NCI-H2107 treated with DMSO at 0.1 percent for 48 hours (cell line): ENCODE measurements at regions not wholly inside any gene's neighbourhood (a gene's known extent, or its start where the extent isn't known, plus 50 kb on each side); places are given as distances from the start of the nearest gene placed in this dataset.

Source experiments
- DNase-seq: peaks from one replicate; lab custom pipeline; 2025; ENCODE audit not compliant: unreplicated experiment; lab: John Stamatoyannopoulos, UW

DNA sequence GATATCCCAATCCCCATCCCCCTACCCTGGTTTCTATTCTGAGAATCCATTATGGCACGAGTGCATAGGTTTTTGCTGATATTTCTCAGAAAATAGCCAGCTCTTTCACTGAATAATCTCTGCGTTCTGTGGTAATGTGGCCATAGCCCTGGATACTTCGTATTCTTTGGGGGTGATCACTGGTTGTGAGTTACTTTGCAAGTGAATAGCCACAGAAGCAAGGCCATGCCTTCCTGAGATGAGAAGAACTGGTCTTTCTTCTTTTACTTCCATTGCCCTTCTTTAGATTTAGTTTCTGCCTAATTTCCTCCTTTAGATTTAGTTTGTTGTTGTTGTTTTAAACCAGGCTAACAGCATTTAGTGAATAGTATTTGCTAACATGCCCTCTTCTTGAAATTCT, 323.4 kb downstream of the CDC14C start:
- no peak for DNase-seq

DNA sequence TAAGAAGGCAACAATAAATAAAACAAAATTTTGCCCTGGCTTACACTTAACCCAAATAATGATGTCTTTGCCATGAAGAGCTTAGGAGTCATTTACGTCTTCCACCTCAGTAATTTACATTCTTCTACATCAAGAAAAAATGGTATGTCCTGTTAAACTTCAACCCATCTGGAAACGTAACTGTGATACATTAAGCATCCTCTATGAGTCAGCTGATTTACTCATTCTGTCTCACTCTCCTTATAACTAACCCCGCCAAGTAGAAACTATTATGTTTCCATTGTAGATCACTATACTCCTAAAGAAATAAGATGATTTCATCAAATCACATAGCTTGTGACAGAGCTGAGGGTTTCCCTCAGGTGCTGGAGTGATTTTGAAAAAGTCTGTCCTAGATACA, 330.7 kb downstream of the CDC14C start:
- DNase-seq: no peak

DNA sequence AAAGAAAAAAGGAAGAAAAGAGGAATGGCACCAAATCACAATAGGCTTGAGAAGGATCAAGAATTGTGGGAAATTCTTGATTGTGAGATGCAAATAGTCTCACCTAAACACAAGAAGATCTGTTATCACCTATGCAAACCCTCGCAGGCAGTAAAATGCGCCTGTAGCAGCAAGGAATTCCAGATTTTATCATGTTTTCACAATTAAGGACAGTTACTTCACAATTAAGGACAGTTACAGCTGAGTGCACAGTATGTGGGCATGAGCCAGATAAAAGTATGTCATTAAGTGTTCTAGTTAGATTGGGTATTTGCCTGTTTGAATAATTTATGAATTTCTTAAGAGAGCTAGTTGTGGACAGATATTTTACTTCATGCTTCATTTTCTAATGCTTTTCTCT, 336.2 kb downstream of the CDC14C start:
- DNase-seq: no peak

DNA sequence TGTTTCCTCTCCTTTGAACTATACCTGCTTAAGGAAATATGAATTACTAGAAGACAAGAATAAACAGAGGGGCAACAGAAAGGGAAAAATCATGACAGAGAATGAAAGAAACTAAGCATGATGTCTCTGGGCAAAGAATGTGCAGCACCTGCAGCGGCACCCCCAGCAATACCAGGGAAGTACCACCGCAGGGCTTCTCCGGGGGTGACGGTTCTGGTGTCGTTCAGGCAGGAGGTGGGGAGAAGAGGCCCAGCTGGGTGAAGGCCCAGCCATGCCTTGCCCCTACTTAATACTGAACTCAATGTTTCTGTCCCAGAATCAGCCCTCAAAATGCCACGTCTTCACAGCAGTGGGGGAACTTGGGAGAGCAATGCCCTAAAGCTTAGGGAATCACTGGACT, 337.6 kb downstream of the CDC14C start:
- no peak for DNase-seq

DNA sequence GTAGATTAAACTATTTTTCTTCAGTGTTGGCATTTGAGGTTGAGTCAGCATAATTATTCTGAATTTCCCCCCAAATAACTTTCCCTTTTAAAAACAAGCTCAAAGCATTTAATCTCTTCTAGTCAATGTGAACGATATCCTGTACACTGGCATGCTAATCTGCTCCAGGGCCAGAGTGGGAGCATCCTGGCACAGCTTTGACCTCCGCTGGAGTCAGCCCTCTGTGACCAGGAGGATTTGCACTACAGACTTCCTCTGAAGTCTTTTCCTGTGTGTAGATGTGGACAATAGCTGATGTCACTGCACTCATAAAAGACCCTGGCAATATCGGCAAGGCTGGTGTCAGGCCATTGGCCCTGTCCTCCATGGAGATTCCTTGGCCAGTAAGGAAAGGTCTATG, 340.2 kb downstream of the CDC14C start:
- no peak for DNase-seq

DNA sequence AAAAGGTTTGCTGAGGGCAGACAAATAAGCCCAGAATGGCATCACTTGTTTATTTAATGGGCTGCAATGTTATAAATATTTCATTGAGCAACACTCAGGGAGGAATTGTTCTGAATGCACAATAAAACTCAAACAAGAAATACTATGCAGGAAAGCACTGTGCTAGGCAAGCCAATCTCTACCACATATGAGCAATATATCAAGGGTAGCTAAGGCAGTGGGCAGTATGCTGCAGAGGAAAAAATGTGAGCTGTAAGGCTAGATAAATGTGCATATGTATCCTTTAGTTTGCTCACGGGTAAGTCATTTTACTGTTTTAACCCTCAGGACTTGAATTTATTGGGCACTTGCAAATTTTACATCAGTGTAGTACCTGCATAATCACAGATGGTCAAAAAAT, 349.6 kb downstream of the CDC14C start:
- DNase-seq: no peak

DNA sequence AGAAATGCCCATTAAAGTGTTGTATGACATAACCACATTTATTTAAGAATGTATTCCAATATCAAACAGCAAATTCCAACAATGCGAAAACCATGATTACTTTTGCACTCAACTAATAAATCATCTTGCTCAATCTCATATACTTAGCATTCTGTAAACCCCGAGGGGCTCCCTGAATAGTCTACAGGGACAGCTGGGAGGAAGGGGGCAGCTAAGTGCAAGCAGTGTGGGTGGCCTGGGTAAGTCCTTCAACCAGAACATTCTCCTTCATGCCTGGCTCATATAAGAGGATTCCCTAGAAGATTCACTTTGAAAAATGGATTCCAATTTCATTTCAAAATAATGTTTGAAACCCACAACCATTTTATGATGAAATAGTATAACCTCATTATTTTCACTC, 355.5 kb downstream of the CDC14C start:
- no peak for DNase-seq

DNA sequence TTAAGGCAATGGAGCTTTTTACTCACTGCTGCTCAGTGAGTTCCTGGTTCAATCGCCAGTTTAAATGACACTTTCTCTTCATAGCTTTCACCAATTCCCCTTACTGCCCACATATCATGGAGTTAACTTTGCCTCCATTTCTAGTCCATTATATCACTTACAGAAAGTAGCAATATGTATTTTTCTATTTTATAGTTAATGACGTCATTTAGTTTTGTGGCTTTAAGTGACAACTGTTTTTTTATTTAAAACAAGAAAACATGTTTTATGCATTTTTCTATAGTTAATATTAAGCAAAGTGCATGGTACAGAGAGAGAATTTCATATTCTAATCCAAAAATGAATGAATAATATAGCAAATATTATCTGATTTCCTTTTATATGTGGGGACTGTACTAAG, 363.3 kb downstream of the CDC14C start:
- DNase-seq: no peak

DNA sequence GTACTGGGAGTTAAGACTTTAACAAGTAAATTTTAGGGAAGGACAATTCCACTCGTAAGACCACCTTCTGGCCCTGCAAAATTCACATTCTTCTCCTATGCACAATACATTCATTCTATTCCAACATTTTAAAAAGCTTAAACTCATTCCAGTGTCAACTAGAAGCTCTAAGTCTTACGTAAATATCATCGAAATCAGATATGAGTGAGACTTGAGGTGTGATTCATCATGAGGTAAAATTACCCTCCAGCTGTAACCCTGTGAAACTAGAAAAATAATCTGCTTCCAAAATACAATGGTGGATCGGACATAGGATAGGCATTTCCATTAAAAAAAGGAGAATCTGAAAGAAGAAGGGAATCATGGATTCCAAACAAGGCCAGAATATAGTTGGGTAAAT, 370.3 kb downstream of the CDC14C start:
- no peak for DNase-seq

DNA sequence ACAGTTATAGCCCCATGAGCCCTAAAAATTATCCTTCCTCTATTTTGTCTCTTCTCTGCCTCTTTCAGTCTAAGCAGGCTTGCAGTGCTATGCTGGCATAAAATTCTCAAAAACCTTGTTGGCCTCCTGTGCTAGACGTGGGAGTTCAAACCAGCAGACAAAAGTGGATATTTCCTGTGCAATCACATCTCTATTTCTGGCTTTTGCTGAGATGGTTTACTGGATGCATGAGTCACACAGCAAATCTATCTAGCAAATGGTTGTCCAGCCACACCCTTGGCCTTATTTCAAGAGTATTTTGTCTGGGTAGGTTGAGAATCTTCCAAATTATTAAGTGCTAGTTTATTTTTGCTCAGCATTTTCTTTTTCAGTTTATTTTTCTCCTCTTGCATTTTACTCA, 370.8 kb downstream of the CDC14C start:
- DNase-seq: no peak

DNA sequence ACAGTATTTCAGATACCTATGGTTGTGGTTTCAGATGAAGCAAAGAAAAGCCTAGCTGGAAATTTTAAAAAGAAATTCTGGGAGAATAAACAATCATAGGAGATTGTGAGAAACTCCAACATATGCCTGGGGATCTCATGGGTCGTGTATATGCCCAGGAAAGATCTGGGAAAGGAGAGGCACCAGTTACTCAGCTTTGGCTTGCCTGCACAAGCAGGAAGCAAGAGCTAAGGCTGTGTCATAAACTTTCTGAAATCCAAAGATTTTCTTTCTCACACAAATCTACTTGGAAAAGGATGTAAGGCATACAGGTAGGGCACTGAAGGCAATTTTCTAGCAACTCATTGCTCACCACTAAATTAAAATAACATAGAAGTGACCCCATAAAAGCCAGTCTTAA, 373.6 kb downstream of the CDC14C start:
- DNase-seq: no peak

DNA sequence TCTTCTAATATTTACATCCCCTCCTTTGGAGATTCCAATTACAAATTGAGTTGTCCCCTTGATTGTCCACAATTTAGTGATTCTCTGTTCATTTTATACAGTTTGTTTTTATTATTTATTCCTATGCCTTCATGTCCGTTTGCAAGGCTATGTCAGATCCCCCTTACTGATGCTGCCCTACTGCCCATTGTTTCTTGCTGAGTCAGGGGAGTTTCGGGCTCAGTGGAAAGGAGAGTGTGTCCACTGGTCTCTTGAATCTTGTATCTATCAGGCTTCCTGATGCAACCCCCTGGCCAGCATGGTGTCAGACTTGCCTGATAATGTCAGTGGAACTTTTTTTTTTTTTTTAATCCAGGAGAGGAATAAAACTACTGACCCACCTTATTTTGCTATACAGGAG, 384.4 kb downstream of the CDC14C start:
- no peak for DNase-seq

DNA sequence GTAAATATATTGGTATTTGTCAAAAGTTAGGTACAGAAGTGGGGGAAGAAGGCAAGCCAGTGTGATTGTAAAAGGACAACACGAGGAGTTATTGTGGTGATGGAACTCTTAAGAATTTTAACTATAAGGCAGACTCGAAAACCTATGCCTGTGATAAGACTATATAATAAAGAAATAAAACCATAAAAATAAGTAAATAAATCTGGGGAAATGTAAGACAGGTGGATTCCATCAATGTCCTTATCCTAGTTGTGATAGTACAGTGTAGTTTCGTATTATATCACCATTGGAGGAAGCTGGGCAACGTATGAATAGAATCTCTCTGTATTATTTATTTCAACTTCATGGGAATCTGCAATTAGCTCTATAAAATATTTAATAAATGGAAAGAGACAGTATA, 395.7 kb downstream of the CDC14C start:
- no peak for DNase-seq

DNA sequence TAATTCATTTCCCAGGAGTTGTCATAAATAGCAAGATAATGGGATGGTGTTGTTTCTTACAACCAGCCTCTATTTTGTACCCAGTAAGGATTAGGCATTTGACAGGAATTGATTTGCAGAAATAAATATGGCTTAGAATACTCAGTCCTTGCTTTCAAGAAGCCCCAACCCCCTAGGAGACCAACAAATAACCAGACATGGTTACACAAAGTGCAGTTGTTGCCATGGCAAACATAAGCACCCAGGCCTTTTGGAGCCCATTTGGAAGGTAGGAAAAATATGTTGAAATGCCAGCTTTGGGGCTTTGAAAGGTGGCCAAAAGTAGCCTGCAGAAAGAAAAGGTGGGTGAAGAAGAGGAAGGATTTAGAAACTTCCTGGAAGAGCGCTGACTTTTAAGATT, 397.5 kb downstream of the CDC14C start:
- no peak for DNase-seq

DNA sequence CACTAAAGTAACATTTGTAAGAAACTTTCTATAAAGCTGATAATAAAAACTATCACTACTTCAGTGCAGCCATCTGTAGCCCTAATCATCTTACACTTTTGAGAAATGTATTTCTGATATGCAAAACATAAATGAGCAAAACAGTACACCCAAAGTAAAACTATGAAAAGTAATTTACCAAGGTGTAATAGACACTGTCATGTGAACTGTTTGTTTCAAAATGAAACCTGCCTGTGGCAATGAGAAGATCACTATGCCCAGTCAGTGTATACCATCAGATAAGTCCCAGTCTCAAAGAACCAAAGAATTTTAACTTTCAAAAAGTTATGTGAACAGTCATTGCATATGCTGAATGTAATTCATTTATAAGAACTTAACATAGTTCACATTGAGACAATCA, 398.1 kb downstream of the CDC14C start:
- no peak for DNase-seq

DNA sequence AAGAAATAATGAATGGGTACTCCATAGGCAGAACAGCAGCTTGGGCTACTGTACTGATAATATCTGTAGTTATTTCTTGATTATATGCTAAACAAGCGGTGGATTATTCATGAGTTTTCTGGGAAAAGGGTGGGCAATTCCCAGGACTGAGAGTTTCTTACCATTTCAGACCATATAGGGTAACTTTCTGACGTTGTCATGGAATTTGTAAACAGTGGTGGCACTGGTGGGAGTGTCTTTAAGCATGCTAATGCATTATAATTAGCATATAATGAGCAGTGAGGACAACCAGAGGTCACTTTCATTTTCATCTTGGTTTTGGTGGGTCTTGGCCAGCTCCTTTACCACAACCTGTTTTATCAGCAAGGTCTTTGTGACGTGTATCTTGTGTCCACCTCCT, 399.7 kb downstream of the CDC14C start:
- DNase-seq: no peak

DNA sequence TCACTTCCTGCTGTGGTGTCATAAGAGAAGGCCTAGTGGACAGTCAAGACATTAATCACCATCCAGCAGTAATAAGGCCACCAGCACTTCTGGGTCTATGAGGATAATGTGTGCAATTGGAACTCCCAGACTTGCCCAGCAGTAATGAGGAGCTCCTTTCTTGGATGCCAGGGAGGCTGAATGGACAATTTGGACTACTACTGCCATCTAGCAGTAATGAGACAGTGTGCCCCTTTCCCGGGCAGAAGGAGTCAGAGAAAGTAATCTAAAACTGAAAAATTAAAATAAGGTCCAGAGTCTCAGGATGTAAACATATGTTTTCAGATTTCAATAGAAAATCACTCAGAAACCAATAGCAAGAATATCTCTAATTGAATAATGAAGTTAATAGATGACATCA, 400.4 kb downstream of the CDC14C start:
- DNase-seq: no peak

DNA sequence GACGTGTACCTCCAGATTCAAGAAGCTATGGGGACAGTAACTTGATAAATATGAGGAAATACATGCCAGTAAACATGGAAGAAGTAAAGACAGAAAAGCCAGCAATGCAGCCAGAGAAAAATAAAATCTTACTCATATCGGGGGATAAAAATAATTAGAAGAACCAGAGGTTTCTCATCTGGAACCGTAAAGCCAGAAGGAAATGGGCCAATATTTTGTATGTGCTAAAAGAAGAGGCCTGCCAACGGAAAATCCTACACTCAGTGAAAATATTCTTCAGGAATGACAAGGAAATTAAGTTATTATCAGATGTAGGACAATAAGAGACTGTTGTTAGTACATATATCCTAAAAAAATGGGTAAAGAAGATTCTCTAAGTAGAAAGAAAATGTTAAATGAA, 401.2 kb downstream of the CDC14C start:
- DNase-seq: no peak

DNA sequence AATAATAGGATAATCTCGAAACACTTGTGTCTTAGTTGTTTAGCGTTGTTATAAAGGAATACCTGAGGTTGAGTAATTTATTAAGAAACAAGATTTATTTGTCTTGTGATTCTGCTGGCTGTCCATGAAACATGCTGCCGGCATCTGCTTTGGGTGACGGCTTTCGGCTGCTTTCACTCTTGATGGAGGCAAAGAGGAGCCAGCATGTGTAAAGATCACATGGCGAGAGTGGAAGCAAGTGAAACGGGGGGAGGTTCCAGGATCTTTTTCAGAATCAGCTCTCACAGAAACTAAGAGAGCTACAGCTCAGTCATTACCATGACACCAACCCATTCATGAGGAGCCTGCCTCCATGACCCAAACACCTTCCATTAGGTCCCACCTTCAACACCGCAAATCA, 402.8 kb downstream of the CDC14C start:
- DNase-seq: no peak

DNA sequence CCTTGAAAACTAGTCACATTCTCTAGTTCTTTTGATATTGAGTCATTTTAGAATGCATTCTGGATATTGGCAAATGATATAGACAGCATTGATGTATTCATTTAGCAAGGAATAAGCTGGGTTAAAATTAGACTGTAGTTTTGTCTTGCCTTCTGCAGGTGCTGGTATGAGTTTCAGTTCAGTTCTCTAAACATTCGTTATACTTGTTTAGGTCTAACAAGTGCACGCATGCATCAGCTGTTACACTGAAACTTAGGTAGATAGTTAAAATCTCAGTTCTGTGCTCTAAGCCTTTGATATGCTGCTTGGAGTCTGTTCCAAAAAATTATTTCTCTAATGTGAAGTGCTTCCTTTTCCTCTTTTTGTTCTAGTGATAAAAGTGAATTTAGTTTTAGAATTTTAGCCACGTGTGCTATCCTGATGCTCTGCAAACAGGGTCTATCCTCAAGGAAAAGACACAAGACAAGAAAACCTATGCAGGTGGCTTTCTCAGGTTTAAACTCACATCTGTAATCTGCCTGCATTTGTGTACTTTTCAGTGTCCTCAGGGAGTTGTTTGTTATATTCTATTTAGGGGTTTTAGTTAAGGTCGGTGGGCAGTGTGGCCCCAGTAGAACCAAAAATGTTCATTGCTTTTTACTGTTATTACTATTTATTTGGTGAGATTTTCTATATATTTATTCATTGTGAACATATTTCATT, 409.0 kb downstream of the CDC14C start:
- DNase-seq: no peak

DNA sequence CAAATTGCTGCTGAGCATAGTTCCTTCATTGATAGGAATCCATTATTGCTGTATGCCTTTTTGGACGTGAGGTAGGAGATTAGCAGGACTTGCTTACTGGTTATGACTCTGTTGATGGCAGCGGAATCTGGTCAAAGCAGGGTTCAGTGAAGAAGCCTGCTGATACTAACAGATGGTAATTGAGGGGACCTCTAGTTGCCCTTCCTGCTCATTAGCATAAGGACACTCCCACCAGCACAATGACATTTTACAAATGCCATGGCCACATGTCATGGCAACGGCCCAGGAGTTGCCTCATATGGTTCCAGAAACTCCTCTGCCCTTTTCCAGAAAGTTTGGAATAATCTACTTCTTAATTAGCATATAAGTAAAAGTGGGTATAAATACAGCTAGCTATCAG, 417.5 kb downstream of the CDC14C start:
- no peak for DNase-seq

DNA sequence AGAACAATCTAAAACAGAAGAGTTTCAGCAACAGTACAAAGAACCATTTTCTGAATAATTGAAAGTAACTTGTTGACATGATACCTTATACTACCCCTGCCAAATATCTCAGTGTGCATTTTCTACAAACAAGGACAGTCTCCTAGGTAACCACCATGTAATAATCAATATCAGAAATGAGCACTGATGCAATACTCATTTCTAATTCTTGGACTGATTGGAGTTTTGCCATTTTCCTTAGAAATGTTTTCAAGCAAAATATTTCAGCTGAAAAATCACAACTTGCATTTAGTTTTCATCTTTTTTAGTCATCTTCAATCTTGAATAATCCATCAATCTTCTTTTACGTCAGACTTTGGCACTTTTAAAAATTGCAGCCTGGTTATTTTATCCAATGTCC, 420.2 kb downstream of the CDC14C start:
- no peak for DNase-seq

DNA sequence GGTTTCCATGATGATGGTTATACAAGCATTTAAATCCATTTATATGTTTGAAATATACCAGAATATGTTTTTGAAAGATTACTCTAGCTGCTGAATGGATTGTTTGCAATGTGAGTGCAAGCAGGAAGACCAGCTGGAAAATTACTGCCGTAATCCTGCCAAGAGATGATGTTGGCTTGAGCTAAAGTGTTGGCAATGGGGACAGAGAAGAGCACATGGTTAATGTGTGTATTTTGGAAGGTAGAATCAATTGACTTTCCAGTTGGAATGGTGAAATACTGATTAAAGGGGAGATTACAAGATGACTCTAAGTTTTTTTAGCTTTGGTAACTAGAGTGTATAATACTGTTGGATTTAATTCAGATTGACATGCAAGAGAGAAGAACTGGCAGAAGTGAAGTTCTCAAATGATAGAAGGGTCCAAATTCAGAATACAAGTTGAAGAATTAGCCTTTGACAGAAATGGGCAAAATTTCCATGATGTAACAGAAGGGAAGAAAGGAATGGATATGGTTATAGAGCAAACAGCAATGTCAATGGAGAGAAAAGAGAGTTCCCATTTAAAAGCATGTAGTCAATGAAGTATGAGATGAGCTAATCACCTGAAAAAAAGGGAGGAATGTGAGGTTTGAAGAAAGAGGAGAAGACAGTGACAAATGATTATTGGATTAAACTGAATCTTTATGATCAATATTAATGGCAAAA, 422.0 kb downstream of the CDC14C start:
- no peak for DNase-seq
